ENCODE measurements at regions not wholly inside any gene's neighbourhood (a gene's known extent, or its start where the extent isn't known, plus 50 kb on each side); places are given as distances from the start of the nearest gene placed in this dataset.
"Not testable (repeated sequence)": the region's sequence is repeated elsewhere in the genome, so short reads cannot be mapped to it uniquely, and the experiment has no call there.

- TF ChIP-seq, protein P1, sequence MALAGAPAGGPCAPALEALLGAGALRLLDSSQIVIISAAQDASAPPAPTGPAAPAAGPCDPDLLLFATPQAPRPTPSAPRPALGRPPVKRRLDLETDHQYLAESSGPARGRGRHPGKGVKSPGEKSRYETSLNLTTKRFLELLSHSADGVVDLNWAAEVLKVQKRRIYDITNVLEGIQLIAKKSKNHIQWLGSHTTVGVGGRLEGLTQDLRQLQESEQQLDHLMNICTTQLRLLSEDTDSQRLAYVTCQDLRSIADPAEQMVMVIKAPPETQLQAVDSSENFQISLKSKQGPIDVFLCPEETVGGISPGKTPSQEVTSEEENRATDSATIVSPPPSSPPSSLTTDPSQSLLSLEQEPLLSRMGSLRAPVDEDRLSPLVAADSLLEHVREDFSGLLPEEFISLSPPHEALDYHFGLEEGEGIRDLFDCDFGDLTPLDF (CRISPR knock-in tag; IDR thresholded peaks at IDR 0.05), result no peak
- TF ChIP-seq, protein P2, sequence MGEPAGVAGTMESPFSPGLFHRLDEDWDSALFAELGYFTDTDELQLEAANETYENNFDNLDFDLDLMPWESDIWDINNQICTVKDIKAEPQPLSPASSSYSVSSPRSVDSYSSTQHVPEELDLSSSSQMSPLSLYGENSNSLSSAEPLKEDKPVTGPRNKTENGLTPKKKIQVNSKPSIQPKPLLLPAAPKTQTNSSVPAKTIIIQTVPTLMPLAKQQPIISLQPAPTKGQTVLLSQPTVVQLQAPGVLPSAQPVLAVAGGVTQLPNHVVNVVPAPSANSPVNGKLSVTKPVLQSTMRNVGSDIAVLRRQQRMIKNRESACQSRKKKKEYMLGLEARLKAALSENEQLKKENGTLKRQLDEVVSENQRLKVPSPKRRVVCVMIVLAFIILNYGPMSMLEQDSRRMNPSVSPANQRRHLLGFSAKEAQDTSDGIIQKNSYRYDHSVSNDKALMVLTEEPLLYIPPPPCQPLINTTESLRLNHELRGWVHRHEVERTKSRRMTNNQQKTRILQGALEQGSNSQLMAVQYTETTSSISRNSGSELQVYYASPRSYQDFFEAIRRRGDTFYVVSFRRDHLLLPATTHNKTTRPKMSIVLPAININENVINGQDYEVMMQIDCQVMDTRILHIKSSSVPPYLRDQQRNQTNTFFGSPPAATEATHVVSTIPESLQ (CRISPR knock-in tag; IDR thresholded peaks at IDR 0.05), result no peak
- TF ChIP-seq NR1H2 (CRISPR knock-in tag; IDR thresholded peaks at IDR 0.05), result no peak
Measured at GRCh38 chr11:87712802-87713202, 462.4 kb downstream of the RAB38 start (continued).

- H3K4me3 Mint-ChIP-seq, result no peak overlapping the region
- H3K36me3 Mint-ChIP-seq, result no peaks in the 10 kb centered on the region; the same call in 1 of the 2 replicates
- no peak overlapping the region; the same call in 1 of the 2 replicates for H3K27ac Mint-ChIP-seq
- H3K4me1 Mint-ChIP-seq, result peaks cover 43% of the 10 kb centered on the region
- peaks cover 15% of the 10 kb centered on the region; the same call in 1 of the 2 replicates for H3K9me3 Mint-ChIP-seq
- ATAC-seq (no peak), DNase-seq (ENCODE audit: low spot score) (no peak)
- ChIA-PET CTCF (interaction anchor here (1.7 kb wide), 1 partner anchor 10 kb away, joined by 9 read pairs; no protein-coding TSS in a partner anchor), POLR2A (no interaction called here)
- H3K27me3 Mint-ChIP-seq (ENCODE audit: low read depth), result no peaks in the 10 kb centered on the region
- TF ChIP-seq ZNF512 (CRISPR knock-in tag; IDR thresholded peaks at IDR 0.05; ENCODE audit: borderline replicate concordance) (no peak), E2F5 (CRISPR knock-in tag; IDR thresholded peaks at IDR 0.05) (no peak), ZNF416 (CRISPR knock-in tag; IDR thresholded peaks at IDR 0.05) (no peak), AR (CRISPR knock-in tag; IDR thresholded peaks at IDR 0.05) (no peak), ETV6 (CRISPR knock-in tag; IDR thresholded peaks at IDR 0.05) (no peak), TEAD1 (CRISPR knock-in tag; IDR thresholded peaks at IDR 0.05) (no peak), HMGA2 (CRISPR knock-in tag; IDR thresholded peaks at IDR 0.05) (no peak), HMGXB4 (CRISPR knock-in tag; IDR thresholded peaks at IDR 0.05) (no peak), KAT7 (CRISPR knock-in tag; IDR thresholded peaks at IDR 0.05; ENCODE audit: borderline replicate concordance) (no peak), GRHL2 (CRISPR knock-in tag; IDR thresholded peaks at IDR 0.05; ENCODE audit: insufficient replicate concordance, severe bottlenecking) (no peak), EMX1 (CRISPR knock-in tag; IDR thresholded peaks at IDR 0.05) (no peak), PRDM15 (CRISPR knock-in tag; IDR thresholded peaks at IDR 0.05) (no peak)
- TF ChIP-seq, protein P3, sequence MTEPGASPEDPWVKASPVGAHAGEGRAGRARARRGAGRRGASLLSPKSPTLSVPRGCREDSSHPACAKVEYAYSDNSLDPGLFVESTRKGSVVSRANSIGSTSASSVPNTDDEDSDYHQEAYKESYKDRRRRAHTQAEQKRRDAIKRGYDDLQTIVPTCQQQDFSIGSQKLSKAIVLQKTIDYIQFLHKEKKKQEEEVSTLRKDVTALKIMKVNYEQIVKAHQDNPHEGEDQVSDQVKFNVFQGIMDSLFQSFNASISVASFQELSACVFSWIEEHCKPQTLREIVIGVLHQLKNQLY (CRISPR knock-in tag; IDR thresholded peaks at IDR 0.05), result no peak
Measured at GRCh38 chr11:87712391-87712790, 462.9 kb downstream of the RAB38 start.

GRCh38 chr11:87703589-87703988 is 471.7 kb downstream of the RAB38 start:
- POLR2A ChIA-PET; H3K4me3 Mint-ChIP-seq; ATAC-seq; DNase-seq (ENCODE audit: low spot score); CTCF ChIA-PET; H3K27ac Mint-ChIP-seq; H3K27me3 Mint-ChIP-seq (ENCODE audit: low read depth); H3K4me1 Mint-ChIP-seq: not testable (repeated sequence)
- Mint-ChIP-seq H3K9me3 (peaks cover 77% of the 10 kb centered on the region), H3K36me3 (peaks cover 36% of the 10 kb centered on the region)
